H9 (cell line): ENCODE measurements at regions not wholly inside any gene's neighbourhood (a gene's known extent, or its start where the extent isn't known, plus 50 kb on each side); places are given as distances from the start of the nearest gene placed in this dataset.

Experiments
- DNase-seq: peaks from one replicate; pipeline ENCODE4 v3.0.0-alpha.2; 2017
- H2AFZ ChIP-seq: one replicate; pipeline ENCODE4 v1.6.1; 2013; ENCODE audit warnings: mild to moderate bottlenecking, low read length, control low read depth, moderate library complexity
- H2AK5ac ChIP-seq: 2 replicates; pipeline ENCODE4 v1.6.1; 2013; ENCODE audit warnings: low read length, control low read depth, mixed read lengths; ENCODE audit not compliant: insufficient read length
- H2BK120ac ChIP-seq: one replicate; pipeline ENCODE4 v1.6.1; 2013; ENCODE audit warnings: low read depth, mild to moderate bottlenecking, low read length, control low read depth, inconsistent platforms; ENCODE audit not compliant: poor library complexity, severe bottlenecking
- H2BK12ac ChIP-seq: 2 replicates; pipeline ENCODE4 v1.6.1; 2013; ENCODE audit warnings: low read length, control low read depth, mixed read lengths, low read depth; ENCODE audit not compliant: insufficient read length
- H2BK15ac ChIP-seq: 2 replicates; pipeline ENCODE4 v1.6.1; 2013; ENCODE audit warnings: low read depth, low read length, control low read depth
- H2BK20ac ChIP-seq: one replicate; pipeline ENCODE4 v1.6.1; 2013; ENCODE audit warnings: low read depth, mild to moderate bottlenecking, low read length, control low read depth, inconsistent platforms; ENCODE audit not compliant: poor library complexity, severe bottlenecking
- H2BK5ac ChIP-seq: 2 replicates; pipeline ENCODE4 v1.6.1; 2013; ENCODE audit warnings: low read length, control low read depth, mixed read lengths; ENCODE audit not compliant: insufficient read length
- H3K14ac ChIP-seq: 2 replicates; pipeline ENCODE4 v1.6.1; 2013; ENCODE audit warnings: low read length, control low read depth; ENCODE audit not compliant: insufficient read depth
- H3K18ac ChIP-seq: 2 replicates; pipeline ENCODE4 v1.6.1; 2013; ENCODE audit warnings: low read depth, mild to moderate bottlenecking, mixed read lengths, low read length, control low read depth; ENCODE audit not compliant: insufficient read length
- H3K23ac ChIP-seq: 2 replicates; pipeline ENCODE4 v1.6.1; 2013; ENCODE audit warnings: low read length, control low read depth, mixed read lengths, low read depth; ENCODE audit not compliant: insufficient read length
- H3K23me2 ChIP-seq: 2 replicates; pipeline ENCODE4 v1.6.1; 2013; ENCODE audit warnings: low read depth, mild to moderate bottlenecking, mixed read lengths, low read length, control low read depth; ENCODE audit not compliant: insufficient read length, poor library complexity, severe bottlenecking
- H3K27ac ChIP-seq: 2 replicates; pipeline ENCODE4 v1.5.1; 2013; ENCODE audit warnings: low read length, control low read depth, mixed read lengths, low read depth; ENCODE audit not compliant: insufficient read length
- H3K27me3 ChIP-seq: 2 replicates; pipeline ENCODE4 v1.6.1; 2013; ENCODE audit warnings: low read length, control low read depth, inconsistent platforms; ENCODE audit not compliant: insufficient read depth
- H3K4ac ChIP-seq: 2 replicates; pipeline ENCODE4 v1.6.1; 2013; ENCODE audit warnings: low read depth, mild to moderate bottlenecking, control low read depth, inconsistent platforms, low read length, moderate library complexity
- H3K4me1 ChIP-seq: 2 replicates; pipeline ENCODE4 v1.6.1; 2013; ENCODE audit warnings: low read length, control low read depth, inconsistent platforms; ENCODE audit not compliant: insufficient read depth
- H3K4me2 ChIP-seq: 2 replicates; pipeline ENCODE4 v1.6.1; 2013; ENCODE audit warnings: low read length, control low read depth, mixed read lengths; ENCODE audit not compliant: insufficient read length, insufficient read depth
- H3K56ac ChIP-seq: 2 replicates; pipeline ENCODE4 v1.6.1; 2013; ENCODE audit warnings: low read depth, mild to moderate bottlenecking, mixed read lengths, low read length, control low read depth; ENCODE audit not compliant: insufficient read length
- H3K79me1 ChIP-seq: 2 replicates; pipeline ENCODE4 v1.6.1; 2013; ENCODE audit warnings: low read depth, mild to moderate bottlenecking, moderate library complexity, low read length, control low read depth, inconsistent platforms; ENCODE audit not compliant: insufficient read depth, poor library complexity, severe bottlenecking
- H3K79me2 ChIP-seq: 2 replicates; pipeline ENCODE4 v1.6.1; 2013; ENCODE audit warnings: low read length, control low read depth, inconsistent platforms; ENCODE audit not compliant: insufficient read depth
- H3K9ac ChIP-seq: 2 replicates; pipeline ENCODE4 v1.6.1; 2013; ENCODE audit warnings: low read length, control low read depth, mixed read lengths; ENCODE audit not compliant: insufficient read length; ENCODE audit errors: extremely low read depth
- H3K9me3 ChIP-seq: one replicate; pipeline ENCODE4 v1.6.1; 2013; ENCODE audit warnings: low read depth, low read length, inconsistent platforms; ENCODE audit not compliant: control insufficient read depth
- H3T11ph ChIP-seq: one replicate; pipeline ENCODE4 v1.6.1; 2013; ENCODE audit warnings: mild to moderate bottlenecking, low read length, control low read depth, inconsistent platforms
- H4K20me1 ChIP-seq: one replicate; pipeline ENCODE4 v1.6.1; 2013; ENCODE audit not compliant: control insufficient read depth, insufficient read length, insufficient read depth
- H4K5ac ChIP-seq: 2 replicates; pipeline ENCODE4 v1.6.1; 2013; ENCODE audit warnings: low read depth, mild to moderate bottlenecking, mixed read lengths, low read length, control low read depth; ENCODE audit not compliant: insufficient read length
- H4K8ac ChIP-seq: replicated peaks from 2 replicates; pipeline ENCODE4 v1.6.1; 2013; ENCODE audit warnings: low read length, control low read depth, mixed read lengths, low read depth; ENCODE audit not compliant: insufficient read length
- H4K91ac ChIP-seq: 2 replicates; pipeline ENCODE4 v1.6.1; 2013; ENCODE audit warnings: low read depth, mild to moderate bottlenecking, moderate library complexity, mixed read lengths, low read length, control low read depth; ENCODE audit not compliant: insufficient read length
- H3K27ac Mint-ChIP-seq, 3 experiments: 2 replicates in 2 of 3; 3 replicates in 1 of 3; pipeline ENCODE4 v1.8.0; 2020 to 2021; ENCODE audit warnings: mixed read lengths in 3 of 3, mild to moderate bottlenecking in 1 of 3, moderate library complexity in 1 of 3
- H3K27me3 Mint-ChIP-seq: 2 replicates; pipeline ENCODE4 v1.8.0; 2021; ENCODE audit warnings: low read depth, mild to moderate bottlenecking, moderate library complexity, mixed read lengths
- H3K36me3 Mint-ChIP-seq, 3 experiments: 2 replicates in 2 of 3; 3 replicates in 1 of 3; pipeline ENCODE4 v1.8.0; 2020 to 2021; ENCODE audit warnings: low read depth in 3 of 3, mixed read lengths in 3 of 3; ENCODE audit not compliant: insufficient read depth in 1 of 3
- H3K4me1 Mint-ChIP-seq, 2 experiments: 2 replicates each; pipeline ENCODE4 v1.8.0; 2020; ENCODE audit warnings: mixed read lengths in 2 of 2
- H3K4me3 Mint-ChIP-seq, 2 experiments: 2 replicates in 1 of 2; 3 replicates in 1 of 2; pipeline ENCODE4 v1.8.0; 2020 to 2021; ENCODE audit warnings: mild to moderate bottlenecking in 2 of 2, mixed read lengths in 2 of 2, moderate library complexity in 1 of 2
- H3K9me3 Mint-ChIP-seq, 2 experiments: 2 replicates in 1 of 2; 3 replicates in 1 of 2; pipeline ENCODE4 v1.8.0; 2020; ENCODE audit warnings: mild to moderate bottlenecking in 2 of 2, mixed read lengths in 2 of 2, moderate library complexity in 1 of 2
- CTCF ChIP-seq: fragments of 200-600 bp; sonication (generic); conservative IDR thresholded peaks from 3 replicates; pipeline ENCODE4 v1.8.0; 2021; ENCODE audit warnings: antibody characterized with exemption, mild to moderate bottlenecking
- WGBS: extraction: QIAGEN DNeasy Blood & Tissue Kit; methylation state at CpG from one replicate; pipeline ENCODE4 v1.1.7; 2013; ENCODE audit warnings: missing lambda C conversion rate, low lambda C conversion rate, mixed read lengths; ENCODE audit not compliant: insufficient read length; ENCODE audit errors: extremely low coverage; 5-methylcytosine and 5-hydroxymethylcytosine counted together

- H2BK12ac ChIP-seq = no peak overlapping the region
- no peaks in the 10 kb centered on the region for H3K23me2 ChIP-seq
- no peaks in the 10 kb centered on the region for H4K20me1 ChIP-seq
- no peak overlapping the region for H3K4me2 ChIP-seq
- H2BK120ac ChIP-seq = no peak overlapping the region
- Mint-ChIP-seq H3K4me3 (no peak overlapping the region), H3K27ac (no peak overlapping the region), H3K36me3 (no peaks in the 10 kb centered on the region), H3K9me3 (peaks cover 2 to 3% of the 10 kb centered on the region in 2 experiments; a peak in 3 of 5 replicates), H3K27me3 (no peaks in the 10 kb centered on the region), H3K4me1 (peaks cover 11 to 13% of the 10 kb centered on the region in 2 experiments)
- no peak overlapping the region for H2BK15ac ChIP-seq
- H4K5ac ChIP-seq = no peak overlapping the region
- no peak overlapping the region for H2BK5ac ChIP-seq
- no peaks in the 10 kb centered on the region for H3K9me3 ChIP-seq
- H3K27me3 ChIP-seq = no peaks in the 10 kb centered on the region
- no peak overlapping the region for H3K56ac ChIP-seq
- peaks cover 2% of the 10 kb centered on the region; the same call in 1 of the 2 replicates for H3K4me1 ChIP-seq
- no peak overlapping the region for H3K4ac ChIP-seq
- no peak overlapping the region for H4K8ac ChIP-seq
- H3K18ac ChIP-seq = no peak overlapping the region
- H3K14ac ChIP-seq = no peak overlapping the region
- DNase-seq = no peak
- H4K91ac ChIP-seq = no peak overlapping the region
- TF ChIP-seq CTCF = no peak
- no peak overlapping the region for H3K9ac ChIP-seq
- H3K79me1 ChIP-seq = no peaks in the 10 kb centered on the region
- H2AFZ ChIP-seq = no peak overlapping the region
- no peak overlapping the region for H3T11ph ChIP-seq
- no peaks in the 10 kb centered on the region; the same call in 1 of the 2 replicates for H3K79me2 ChIP-seq
- whole genome bisulfite sequencing = no CpG with 5 or more reads among the region's 1 CpG
- no peak overlapping the region for H2AK5ac ChIP-seq
- H2BK20ac ChIP-seq = no peak overlapping the region
- H3K27ac ChIP-seq = no peak overlapping the region
- no peak overlapping the region for H3K23ac ChIP-seq
Measured at GRCh38 chr2:126378176-126378575, 277.8 kb upstream of the GYPC start.
